Stimulated activated CD8-positive, alpha-beta memory T cell treated with anti-CD3 and anti-CD28 coated beads, Interleukin-7, amount 100 ng/mL, for 1 hour (primary cell): ENCODE measurements at regions not wholly inside any gene's neighbourhood (a gene's known extent, or its start where the extent isn't known, plus 50 kb on each side); places are given as distances from the start of the nearest gene placed in this dataset.
"Not testable (repeated sequence)": the region's sequence is repeated elsewhere in the genome, so short reads cannot be mapped to it uniquely, and the experiment has no call there.

Experiments used
- DNase-seq, 2 donors: peaks; one replicate each; pipeline ENCODE4 v3.0.0-alpha.2; 2020; ENCODE audit warnings: low read depth in 2 of 2

DNA sequence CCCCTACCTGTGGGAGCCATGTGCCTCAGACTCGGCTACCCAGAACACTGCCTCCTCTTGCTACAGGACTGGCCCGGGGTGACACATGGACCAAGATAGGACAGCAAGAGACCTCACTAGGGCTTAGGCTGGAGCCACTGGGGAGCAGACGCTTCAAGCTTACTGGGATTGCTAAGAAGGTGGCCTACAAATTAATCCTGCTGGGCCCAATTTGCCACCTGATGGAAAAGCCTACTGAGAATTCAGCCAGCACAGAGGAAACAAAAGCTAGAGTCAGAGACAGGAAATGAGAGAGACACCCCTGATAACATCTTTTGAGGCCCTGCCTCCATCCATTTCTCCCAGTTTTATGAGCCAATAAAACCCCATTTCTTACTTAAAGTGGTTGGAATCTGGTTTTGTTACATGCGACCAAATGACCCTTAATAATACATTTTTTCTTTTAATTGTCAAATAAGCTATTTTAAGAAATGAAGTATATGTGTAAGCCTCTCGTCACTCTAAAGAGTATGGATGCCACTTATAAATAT, 282.1 kb downstream of the CXCL12 start:
- no peak for DNase-seq

DNA sequence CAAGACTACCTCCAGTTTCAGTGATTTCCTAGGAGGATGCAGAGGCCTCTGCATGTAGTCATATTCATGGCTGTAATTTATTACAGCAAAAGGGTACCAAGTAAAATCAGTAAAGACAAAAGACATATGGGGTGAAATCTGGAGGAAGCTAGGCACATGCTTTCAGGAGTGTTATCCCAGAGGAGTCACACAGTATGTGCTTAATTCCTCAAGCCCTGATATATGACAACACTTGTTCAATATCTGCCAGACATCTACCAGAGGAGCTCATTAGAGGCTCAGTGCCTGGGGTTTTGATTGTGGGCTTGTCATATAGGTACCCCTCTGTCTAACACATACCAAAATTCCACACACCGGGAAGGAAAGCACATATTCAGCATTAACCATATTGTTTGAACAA, 283.8 kb downstream of the CXCL12 start:
- DNase-seq = no peak

DNA sequence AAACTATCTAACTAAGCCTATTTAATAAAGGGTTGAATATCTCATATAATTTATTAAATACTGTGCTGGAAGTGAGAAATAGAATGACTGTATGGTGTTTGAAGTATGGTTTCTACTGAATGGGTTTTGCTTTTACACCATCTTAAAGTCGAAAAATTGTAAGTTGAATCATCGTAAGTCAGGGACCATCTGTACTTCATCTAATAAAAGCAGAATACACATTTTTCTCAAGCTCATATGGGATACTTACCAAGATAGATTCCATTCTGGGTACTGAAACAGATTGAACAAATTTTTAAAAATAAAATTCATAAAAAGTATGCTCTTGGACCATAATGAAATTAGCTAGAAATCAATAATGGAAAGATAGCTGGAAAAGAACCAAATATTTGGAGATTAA, 285.4 kb downstream of the CXCL12 start:
- no peak for DNase-seq

DNA sequence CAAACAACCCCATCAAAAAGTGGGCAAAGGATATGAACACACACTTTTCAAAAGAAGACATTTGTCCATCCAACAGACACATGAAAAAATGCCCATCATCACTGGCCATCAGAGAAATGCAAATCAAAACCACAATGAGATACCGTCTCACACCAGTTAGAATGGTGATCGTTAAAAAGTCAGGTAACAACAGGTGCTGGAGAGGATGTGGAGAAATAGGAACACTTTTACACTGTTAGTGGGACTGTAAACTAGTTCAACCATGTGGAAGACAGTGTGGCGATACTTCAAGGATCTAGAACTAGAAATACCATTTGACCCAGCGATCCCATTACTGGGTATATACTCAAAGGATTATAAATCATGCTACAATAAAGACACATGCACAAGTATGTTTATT, 288.7 kb downstream of the CXCL12 start:
- DNase-seq = not testable (repeated sequence)

DNA sequence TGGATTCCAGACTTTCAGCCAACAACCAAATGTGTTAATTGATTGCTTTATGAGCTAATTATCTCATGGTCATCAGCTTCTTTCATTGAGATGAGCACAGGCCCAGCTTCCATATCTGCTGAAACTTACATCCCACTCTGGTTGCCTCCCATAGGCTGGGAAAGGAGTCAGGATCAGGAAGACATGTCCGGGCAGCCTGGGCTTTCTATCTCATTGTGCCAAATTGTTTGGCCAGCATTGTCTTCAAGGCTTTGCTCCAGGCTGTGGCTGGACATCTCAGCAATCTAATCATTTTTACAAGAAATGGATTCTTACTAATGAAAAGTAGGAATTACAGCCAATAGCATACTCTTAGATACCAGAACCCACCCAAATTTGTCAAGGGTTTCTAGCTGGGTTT, 295.2 kb downstream of the CXCL12 start:
- DNase-seq = no peak

DNA sequence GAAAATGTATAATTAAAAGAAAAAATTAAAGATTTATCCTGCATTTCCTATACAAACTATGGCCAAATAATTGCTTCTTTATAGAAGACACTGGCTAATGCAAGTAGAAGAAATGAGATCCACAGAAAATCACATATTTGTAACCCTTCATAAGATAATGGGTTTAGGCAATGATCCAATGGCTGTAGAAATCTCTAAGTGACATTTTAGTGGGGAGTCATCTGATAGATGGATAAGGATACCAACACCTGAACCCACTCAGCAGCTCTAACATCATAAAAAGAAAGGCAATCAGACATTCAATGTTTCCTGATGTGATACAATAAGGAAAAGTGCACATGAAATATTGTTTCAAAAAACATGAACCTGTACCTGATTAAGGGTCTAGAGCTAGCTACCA, 297.5 kb downstream of the CXCL12 start:
- no peak for DNase-seq

DNA sequence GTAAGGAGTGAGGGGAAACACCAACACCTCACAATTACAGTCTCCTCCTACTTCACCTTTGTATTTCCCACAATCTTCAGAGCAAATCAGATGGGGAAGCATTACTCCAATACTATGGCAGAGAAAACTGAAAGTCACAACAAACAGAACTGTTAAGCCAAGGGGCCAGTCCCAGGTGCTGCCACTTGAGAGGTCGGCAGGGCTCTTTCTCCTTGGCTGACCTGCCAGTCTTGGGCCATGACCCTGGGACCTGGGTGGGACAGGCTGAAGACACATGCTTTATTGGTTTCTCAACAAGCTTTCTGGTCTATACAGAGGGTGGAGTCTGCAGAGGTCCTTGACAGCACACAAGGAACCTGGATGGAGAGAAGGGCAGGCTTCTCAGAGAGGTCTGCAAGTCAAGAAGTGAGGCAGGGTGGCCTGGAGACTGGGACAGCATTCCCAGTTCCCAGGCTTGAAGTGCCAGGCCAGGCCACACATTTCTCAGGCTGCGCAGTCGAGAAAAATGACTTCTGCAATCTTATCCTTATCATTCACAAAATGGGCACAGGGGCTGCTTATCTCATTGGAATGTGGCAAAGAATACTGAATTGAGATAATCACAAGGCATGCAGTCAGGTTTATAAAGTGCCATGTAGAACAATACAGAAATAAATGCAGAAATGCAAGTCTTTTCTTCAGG, 301.0 kb downstream of the CXCL12 start:
- DNase-seq = no peak

DNA sequence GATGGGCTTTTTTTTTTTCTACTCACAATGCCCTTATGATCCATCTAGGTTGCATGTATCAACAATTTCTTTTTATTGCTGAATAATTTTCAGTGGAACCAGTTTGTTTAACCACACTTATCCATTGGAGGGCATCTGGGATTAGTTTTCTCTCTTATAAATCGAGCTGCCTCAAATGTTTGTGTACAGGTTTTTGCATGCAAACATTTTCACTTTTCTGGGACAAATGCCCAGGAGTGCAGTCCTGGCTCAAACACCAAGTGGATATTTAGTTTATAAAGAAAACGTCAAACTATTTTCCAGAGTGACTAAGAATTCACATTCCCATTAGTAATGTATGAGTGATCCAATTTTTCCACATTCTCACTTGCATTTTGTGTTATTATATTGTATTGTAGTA, 313.4 kb downstream of the CXCL12 start:
- DNase-seq = no peak

DNA sequence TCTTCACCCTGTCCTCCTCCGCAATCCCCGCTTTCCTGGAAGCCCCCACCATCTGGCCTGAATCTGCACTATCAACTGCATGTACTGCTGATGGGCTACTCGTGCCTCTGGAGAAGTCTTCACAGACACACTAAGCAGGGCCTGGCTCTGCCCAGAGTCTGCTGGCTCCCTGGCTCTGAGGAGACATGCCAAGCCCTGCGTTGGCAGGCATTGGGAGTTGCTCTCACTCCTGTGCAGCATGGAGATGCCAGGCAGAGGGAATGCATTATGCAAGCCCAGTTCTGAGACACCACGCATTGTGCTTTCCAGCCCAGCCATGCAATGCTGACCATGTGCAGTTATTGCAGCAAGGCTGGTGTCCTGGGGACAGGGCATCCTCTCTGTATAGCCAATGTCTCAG, 314.6 kb downstream of the CXCL12 start:
- no peak for DNase-seq

DNA sequence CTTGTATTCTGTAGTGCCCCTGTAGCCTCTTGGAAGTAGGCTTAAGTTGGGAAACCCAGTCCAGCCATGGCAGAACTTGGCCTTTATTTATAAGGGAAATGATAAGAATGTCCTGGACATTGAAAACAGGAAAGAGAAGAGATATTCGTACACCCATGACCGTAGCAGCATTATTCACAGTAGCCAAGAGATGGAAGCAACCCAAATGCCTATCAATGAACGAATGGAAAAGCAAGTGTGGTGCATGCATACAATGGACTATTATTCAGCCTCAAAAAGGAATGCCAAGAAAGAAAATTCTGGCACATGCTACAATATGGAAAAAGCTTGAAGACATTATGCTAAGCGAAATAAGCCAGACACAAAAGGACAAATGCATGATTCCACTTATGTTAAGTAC, 315.3 kb downstream of the CXCL12 start:
- no peak for DNase-seq

DNA sequence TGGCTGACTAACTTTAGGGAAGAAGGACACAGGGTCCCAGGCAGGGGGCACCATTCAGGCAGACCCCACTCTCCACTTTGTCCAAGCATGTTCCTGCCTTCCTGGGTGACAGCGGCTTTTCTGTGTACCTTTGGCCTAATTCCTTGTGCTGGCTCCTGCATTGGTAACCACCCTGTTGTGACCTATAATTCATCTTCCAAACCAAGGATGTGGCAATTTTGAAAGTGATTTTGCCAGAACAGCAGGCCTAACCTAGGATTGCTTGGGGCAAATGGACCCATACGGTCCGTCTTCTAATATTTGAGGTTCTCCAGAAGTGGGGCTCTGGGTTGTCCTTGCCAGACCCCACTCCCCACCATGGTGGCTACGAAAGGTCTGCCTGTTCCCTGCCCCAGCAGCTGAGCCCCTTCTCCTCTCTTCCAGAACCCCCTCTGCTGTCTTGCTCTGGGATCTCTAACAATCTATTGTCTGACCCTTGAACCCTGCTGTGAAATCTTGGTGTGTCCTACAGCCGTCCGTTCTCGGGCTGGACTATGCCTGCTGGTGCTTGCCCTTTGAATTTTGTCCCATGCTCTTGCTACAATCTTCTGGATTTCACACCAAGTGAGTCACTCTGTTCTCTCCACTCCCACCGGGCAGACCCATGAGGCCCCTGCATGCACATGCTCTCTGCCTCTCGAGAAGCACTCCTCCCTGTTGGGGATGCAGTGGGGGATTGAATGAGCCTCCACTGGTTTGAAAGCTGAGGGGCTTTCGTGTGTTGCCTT, 316.0 kb downstream of the CXCL12 start:
- no peak for DNase-seq

DNA sequence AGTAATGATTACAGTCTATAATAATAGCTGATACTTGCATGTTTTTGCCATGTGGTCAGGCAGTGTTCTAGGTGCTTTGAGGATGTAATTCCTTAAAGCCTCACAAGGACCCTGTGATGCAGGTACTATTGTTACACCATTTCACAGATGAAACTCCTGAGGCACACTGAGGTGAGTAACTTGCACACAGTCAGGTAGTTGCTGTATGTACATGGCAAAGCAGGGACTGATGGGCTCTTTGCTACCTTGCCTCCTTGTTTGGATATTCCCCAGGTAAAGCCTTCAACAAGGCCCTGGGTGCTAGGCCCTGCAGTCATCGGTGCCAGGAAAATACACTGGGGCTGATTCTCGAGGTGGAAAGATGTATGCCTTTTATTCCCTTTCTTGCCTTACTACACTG, 317.5 kb downstream of the CXCL12 start:
- DNase-seq = no peak

DNA sequence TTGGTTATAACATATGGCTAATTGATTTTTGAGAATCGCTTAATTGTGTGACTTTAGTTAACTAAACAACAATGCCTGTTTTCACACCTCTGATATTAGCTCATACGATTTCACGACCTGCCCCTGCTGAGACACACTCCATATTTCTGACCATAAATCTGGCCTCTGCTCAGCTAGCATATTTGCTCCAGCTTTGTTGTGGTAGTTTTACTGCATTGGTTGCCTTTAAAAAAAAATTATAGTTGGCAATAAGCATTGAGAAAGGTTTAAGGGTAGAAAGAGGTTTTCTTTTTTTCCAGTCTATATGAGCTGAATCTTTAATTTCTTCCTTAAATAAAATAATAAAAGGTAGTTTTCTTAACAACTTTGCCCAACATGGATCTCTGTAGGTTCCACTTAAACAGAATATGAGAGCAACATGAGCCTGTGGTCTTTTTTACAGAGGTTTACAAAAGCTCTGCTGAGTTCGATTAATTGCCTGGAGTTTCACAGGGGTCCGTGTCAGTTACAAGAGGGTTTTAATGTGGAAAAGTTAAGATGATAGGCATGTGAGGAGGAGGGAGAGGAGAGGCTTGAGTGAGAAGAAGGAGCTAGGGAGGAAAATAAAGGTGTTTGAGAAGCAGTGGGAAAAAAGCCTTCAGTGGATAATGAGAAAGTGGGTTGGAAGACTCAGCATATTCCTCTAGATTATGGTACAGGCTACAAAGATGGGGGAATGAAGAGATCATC, 318.2 kb downstream of the CXCL12 start:
- DNase-seq = no peak

DNA sequence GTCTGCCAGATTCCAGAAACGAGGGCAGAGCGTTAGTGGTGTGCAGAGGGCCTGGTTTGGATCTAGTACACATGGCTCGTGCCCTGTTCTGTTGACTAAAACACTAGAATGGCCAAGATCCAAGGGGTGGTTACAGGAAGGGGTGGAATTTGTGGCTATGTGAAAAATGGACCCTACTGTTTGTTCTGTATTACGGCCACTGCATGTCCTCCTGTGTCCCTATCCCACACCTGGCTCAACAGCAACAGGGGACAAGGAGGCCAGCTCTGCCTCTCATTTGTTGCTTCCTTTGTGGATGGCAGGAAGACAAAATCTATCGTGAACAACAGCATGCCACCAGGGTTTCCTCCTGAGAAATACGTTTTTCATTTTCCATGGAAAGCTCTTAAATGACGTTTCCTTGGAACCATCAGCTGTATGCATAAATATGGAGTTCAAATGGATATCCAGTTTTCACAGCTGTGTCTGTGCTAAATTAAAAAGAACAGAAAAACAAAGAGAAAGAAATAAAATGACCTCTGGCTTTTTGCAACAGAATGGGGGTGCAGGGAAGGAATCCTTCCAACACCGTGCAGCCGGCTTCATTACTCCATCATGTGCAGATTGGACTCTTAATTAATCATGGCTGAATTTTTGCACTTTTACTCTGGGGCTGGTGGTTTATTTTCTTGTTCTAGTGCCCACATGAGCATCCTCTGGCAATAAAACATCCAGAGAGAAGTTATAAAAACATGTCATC, 318.9 kb downstream of the CXCL12 start:
- DNase-seq = no peak

DNA sequence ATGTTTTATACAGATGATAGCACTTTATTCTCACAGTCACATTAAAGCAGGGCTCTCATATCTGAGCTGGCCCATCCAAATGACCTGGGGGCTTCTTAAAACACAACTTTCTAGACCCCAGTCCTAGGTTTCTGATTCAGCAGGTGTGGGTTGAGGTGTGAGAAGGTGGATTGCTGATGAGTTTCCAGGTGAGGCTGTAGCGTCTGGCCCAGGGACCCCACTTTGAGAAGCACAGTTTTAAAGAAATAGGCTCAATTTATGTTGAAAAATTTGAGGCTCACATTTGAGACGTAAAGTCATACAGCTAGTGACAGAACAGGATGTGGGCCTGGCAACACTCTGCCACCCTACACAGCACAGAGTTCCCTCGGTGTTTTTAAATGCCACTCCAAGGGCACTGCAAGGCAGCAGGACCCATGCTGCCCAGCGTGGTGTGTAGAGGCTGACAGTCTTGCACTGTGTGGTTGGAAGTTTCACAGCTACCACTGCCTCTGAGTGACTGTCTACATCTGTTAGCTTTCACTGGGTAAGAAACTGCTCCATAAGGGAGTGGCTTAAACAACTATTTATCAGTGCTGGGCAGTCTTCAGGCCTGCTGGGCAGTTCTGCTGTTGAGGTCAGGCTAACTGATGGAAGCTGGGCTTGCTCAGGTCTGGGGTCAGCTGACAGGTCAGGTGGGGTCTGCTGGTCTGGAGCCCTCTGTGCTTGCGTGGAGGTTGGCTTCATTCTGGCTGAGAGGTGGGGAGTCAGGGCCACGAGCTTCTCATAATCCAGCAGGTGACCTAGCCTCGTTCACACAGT, 319.7 kb downstream of the CXCL12 start:
- no peak for DNase-seq

DNA sequence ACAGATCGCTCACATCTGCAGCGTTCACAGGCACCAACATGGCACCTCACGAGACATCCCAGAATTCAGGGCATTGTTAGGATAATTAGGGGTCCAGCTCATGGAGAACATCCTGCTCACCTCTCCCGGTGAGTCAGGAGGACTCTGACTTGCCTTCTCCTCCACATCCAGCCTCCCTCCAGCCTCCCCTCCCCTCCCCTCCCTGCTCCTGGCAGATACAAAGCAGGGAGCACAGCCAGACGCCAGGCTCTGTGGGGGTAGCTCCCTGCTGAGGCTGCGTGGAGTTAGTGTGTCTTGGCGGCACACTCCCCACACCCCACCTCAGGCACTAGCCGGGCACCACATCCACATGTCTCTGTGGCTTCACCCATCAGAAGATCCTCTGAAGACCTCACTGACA, 320.6 kb downstream of the CXCL12 start:
- no peak for DNase-seq

DNA sequence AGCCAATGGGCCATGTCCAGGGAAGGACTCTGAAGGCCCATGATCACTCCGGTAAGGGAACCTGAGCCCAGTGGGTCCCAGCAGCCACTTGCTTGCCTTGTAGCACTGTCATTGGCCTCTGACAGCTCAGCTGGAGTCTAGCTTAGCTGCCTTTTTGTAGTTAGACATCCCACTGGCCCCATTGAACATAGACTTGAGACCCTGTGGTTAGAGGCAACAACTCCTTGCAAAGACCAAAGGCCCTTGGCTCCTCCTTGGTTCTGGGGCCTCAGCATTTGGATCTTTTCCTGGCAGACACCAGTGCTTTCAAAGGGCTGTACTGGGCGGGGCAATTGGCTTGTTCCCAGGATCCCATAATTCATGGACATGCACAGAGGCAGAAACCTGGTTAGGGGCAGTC, 321.2 kb downstream of the CXCL12 start:
- no peak for DNase-seq

DNA sequence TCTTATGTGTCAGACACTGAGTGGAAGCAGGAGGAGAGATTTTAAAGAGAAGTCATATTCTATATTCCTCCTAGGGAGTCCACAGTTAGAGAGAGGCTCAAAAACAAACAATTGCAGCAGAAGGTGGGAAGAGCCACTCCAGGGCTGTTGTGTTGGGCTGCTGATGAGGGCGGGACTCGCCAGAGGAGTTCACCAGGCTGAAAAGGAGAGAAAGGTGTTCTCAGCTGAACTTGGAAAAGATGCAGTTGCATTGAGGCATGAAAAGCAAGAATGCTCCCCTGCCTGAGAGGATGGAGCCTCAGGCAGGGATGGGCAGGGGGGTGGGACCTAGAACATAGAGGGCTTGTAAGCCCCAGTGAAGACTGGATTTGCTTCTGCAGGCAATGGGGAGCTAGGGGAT, 324.2 kb downstream of the CXCL12 start:
- DNase-seq = no peak

DNA sequence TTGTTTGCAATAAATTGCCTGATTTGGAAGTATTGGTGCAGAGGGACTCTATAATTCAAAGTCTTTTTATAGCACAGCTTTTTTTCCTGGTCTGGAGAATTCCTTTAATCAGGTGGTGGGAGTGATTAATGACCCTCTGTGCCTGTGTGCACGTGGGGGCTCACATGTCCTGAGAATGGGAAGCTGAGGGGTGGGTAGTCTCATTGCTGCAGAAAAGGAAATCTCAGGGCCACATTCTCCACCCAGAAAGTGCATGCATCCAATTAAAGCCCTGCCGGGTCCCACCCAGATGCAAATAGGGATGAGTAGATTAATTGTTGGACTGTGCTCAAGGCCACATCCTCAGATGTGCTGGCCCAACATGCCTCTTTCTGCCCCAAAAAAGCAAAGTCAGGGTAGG, 324.7 kb downstream of the CXCL12 start:
- no peak for DNase-seq

DNA sequence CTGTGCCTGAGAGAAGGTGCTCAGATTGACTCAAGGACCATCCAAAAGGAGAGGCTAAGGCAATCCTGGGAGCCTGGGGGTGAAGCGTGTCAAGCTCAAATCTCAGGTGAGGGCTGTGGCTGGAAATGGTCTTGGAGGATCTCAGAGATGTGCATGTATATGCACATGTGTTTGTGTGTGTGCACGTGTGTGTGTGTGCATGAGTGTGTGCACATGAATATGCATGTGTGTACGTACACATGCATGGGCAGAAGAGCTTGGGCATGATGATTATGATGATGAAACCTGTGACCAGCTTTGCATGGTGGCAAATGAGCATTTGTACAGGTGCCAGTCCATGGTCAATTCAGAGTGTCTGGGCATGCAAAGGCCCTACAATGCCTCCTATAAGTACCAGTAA, 326.6 kb downstream of the CXCL12 start:
- no peak for DNase-seq
